HepG2 (cell line): ENCODE measurements at regions not wholly inside any gene's neighbourhood (a gene's known extent, or its start where the extent isn't known, plus 50 kb on each side); places are given as distances from the start of the nearest gene placed in this dataset.

Source experiments
- ATAC-seq: fragments of 200-7000 bp; cut with Tn5 transposase; 3 replicates; pipeline ENCODE4 v1.9.1; 2020; ENCODE audit warnings: mild to moderate bottlenecking, moderate library complexity
- BruUV-seq: library from RNA; stranded (reverse); fragments of 400-500 nt; replicated peaks from 2 replicates; lab custom pipeline; 2021; lab: Mats Ljungman, UMichigan
- CTCF ChIA-PET: fragments of 300-600 bp; formaldehyde crosslinking; extraction: SDS; loops from one replicate; lab custom pipeline; 2021; ENCODE audit warnings: low total read pairs, inconsistent platforms, low intra/inter-chr PET ratio; lab: Yijun Ruan, JAX
- POLR2A ChIA-PET: fragments of 350-600 bp; sonication (Branson Sonifier 250); formaldehyde crosslinking; loops from one replicate; lab custom pipeline; 2020; ENCODE audit warnings: antibody characterized with exemption, inconsistent platforms; lab: Yijun Ruan, JAX
- DNase-seq: peaks from one replicate; pipeline ENCODE4 v3.0.0-alpha.2; 2015; ENCODE audit warnings: low spot score
- FAIRE-seq: peaks from 3 replicates; lab custom pipeline; 2011; peaks lifted over from hg19 to GRCh38; lab: Jason Lieb, UNC
- H2AFZ ChIP-seq: one replicate; pipeline ENCODE4 v1.6.1; 2011; ENCODE audit warnings: low read length, inconsistent platforms
- H3K27ac ChIP-seq: fragments of 300-600 bp; 3 replicates; pipeline ENCODE4 v1.8.0; 2011; ENCODE audit warnings: mixed run types, mild to moderate bottlenecking, mixed read lengths, low read length, inconsistent platforms; ENCODE audit not compliant: insufficient read depth; ENCODE audit errors: extremely low read length
- H3K27me3 ChIP-seq, 2 experiments: fragments of 200-600 bp in 1 of 2; 2 replicates in 1 of 2; 3 replicates in 1 of 2; pipeline versions ENCODE4 v1.6.0 to v1.8.0; 2011; ENCODE audit warnings: low read length in 2 of 2, mild to moderate bottlenecking in 2 of 2, moderate library complexity in 2 of 2, inconsistent platforms in 1 of 2; ENCODE audit not compliant: insufficient read depth in 2 of 2, control insufficient read depth in 1 of 2
- H3K36me3 ChIP-seq, 2 experiments: fragments of 200-600 bp in 1 of 2; replicated peaks in 1 of 2; 2 replicates in 1 of 2; 3 replicates in 1 of 2; pipeline versions ENCODE4 v1.5.1 to v1.8.0; 2011; ENCODE audit warnings: low read length in 2 of 2, inconsistent platforms in 1 of 2; ENCODE audit not compliant: insufficient read depth in 2 of 2, control insufficient read depth in 1 of 2
- H3K4me1 ChIP-seq: 2 replicates; pipeline ENCODE4 v1.5.1; 2012; ENCODE audit warnings: low read length, inconsistent platforms; ENCODE audit not compliant: insufficient read depth
- H3K4me2 ChIP-seq: 2 replicates; pipeline ENCODE4 v1.6.0; 2011; ENCODE audit warnings: low read depth, low read length, inconsistent platforms
- H3K4me3 ChIP-seq, 3 experiments: fragments of 200-600 bp in 1 of 3; sonication (generic), shearing (Covaris generic) in 1 of 3; replicated peaks in 1 of 3; 2 replicates each; pipeline ENCODE4 v1.5.1; 2011 to 2016; ENCODE audit warnings: low read length in 3 of 3, inconsistent platforms in 2 of 3, low read depth in 2 of 3, mild to moderate bottlenecking in 2 of 3, control low read depth in 1 of 3, mixed read lengths in 1 of 3; ENCODE audit not compliant: insufficient read depth in 1 of 3
- H3K79me2 ChIP-seq: one replicate; pipeline ENCODE4 v1.6.1; 2011; ENCODE audit warnings: low read length, inconsistent platforms; ENCODE audit not compliant: insufficient read depth
- H3K9ac ChIP-seq: 2 replicates; pipeline ENCODE4 v1.6.0; 2011; ENCODE audit warnings: mild to moderate bottlenecking, low read depth, low read length, inconsistent platforms; ENCODE audit not compliant: insufficient read depth
- H3K9me3 ChIP-seq: 2 replicates; pipeline ENCODE4 v1.5.1; 2012; ENCODE audit warnings: mild to moderate bottlenecking, low read length
- H4K20me1 ChIP-seq: 2 replicates; pipeline ENCODE4 v1.6.0; 2011; ENCODE audit warnings: inconsistent platforms, mild to moderate bottlenecking, low read length, moderate library complexity; ENCODE audit not compliant: insufficient read depth
- EEA1 ChIP-seq: sonication (generic); formaldehyde crosslinking; IDR thresholded peaks from 2 replicates; pipeline ENCODE4 v1.5.1; 2020; ENCODE audit warnings: mild to moderate bottlenecking, missing genetic modification reagents, borderline replicate concordance
- FOXA3 ChIP-seq: IDR thresholded peaks from 2 replicates; pipeline ENCODE4 v1.6.1; 2016; ENCODE audit warnings: missing genetic modification reagents, missing compliant biosample characterization
- HNRNPL ChIP-seq: fragments of 200-400 bp; formaldehyde crosslinking; IDR thresholded peaks from 2 replicates; pipeline ENCODE4 v1.6.1; 2017; ENCODE audit warnings: mild to moderate bottlenecking, low read depth, low read length
- HNRNPUL1 ChIP-seq: fragments of 200-400 bp; formaldehyde crosslinking; IDR thresholded peaks from 2 replicates; pipeline ENCODE4 v1.6.1; 2017; ENCODE audit warnings: low read depth, mild to moderate bottlenecking, low read length, moderate library complexity
- KLF12 ChIP-seq: sonication (generic); formaldehyde crosslinking; IDR thresholded peaks from 2 replicates; pipeline ENCODE4 v1.4.0; 2020; ENCODE audit warnings: missing genetic modification reagents, borderline replicate concordance
- KLF13 ChIP-seq: sonication (generic); formaldehyde crosslinking; IDR thresholded peaks from 2 replicates; pipeline ENCODE4 v1.4.0; 2020; ENCODE audit warnings: mild to moderate bottlenecking, missing genetic modification reagents
- MEIS1 ChIP-seq: sonication (generic); formaldehyde crosslinking; IDR thresholded peaks from 2 replicates; pipeline ENCODE4 v1.9.0; 2021; ENCODE audit warnings: mild to moderate bottlenecking, missing genetic modification reagents, moderate library complexity, borderline replicate concordance
- PHF5A ChIP-seq: IDR thresholded peaks from one replicate; pipeline ENCODE4 v1.6.1; 2018; ENCODE audit warnings: low read depth, missing genetic modification reagents; ENCODE audit not compliant: unreplicated experiment
- REXO4 ChIP-seq: sonication (generic); formaldehyde crosslinking; IDR thresholded peaks from 2 replicates; pipeline ENCODE4 v1.8.0; 2022; ENCODE audit warnings: missing genetic modification reagents, mild to moderate bottlenecking, borderline replicate concordance
- TCF12 ChIP-seq, 2 experiments: fragments of 450-650 bp in 1 of 2; sonication (generic) in 1 of 2; formaldehyde crosslinking in 1 of 2; IDR thresholded peaks; 2 replicates each; pipeline versions ENCODE4 v1.6.1 to v1.8.0; 2017 to 2022; ENCODE audit warnings: antibody characterized with exemption in 1 of 2, mild to moderate bottlenecking in 1 of 2, missing genetic modification reagents in 1 of 2, moderate library complexity in 1 of 2
- TEF ChIP-seq: sonication (generic); formaldehyde crosslinking; IDR thresholded peaks from 2 replicates; pipeline ENCODE4 v1.5.0; 2020; ENCODE audit warnings: missing genetic modification reagents
- ZIK1 ChIP-seq: sonication (generic); formaldehyde crosslinking; IDR thresholded peaks from 2 replicates; pipeline ENCODE4 v1.5.0; 2020; ENCODE audit warnings: mild to moderate bottlenecking, low read depth, missing genetic modification reagents, borderline replicate concordance
- ZMAT5 ChIP-seq: sonication (generic); formaldehyde crosslinking; IDR thresholded peaks from 2 replicates; pipeline ENCODE4 v1.5.0; 2020; ENCODE audit warnings: mild to moderate bottlenecking, low read depth, missing genetic modification reagents, borderline replicate concordance
- ZNF768 ChIP-seq: sonication (generic); formaldehyde crosslinking; IDR thresholded peaks from 2 replicates; pipeline ENCODE4 v1.4.0; 2020; ENCODE audit warnings: missing genetic modification reagents
- WGBS: methylation state at CpG from one replicate; pipeline ENCODE4 v1.1.6; 2017; ENCODE audit warnings: low lambda C conversion rate; 5-methylcytosine and 5-hydroxymethylcytosine counted together
- in situ Hi-C: cut with HindIII; loops from 2 replicates; pipeline ENCODE4 v1.10.0; 2017; ENCODE audit warnings: low pct_unique_long_range_greater_than_20kb; ENCODE audit not compliant: extremely low pct_ligation_motif_present
- intact Hi-C: fragments of 100-400 bp; cut with micrococcal nuclease; formaldehyde crosslinking; loops from one replicate; pipeline ENCODE4 v1.10.0; 2022; ENCODE audit not compliant: unreplicated experiment

DNA sequence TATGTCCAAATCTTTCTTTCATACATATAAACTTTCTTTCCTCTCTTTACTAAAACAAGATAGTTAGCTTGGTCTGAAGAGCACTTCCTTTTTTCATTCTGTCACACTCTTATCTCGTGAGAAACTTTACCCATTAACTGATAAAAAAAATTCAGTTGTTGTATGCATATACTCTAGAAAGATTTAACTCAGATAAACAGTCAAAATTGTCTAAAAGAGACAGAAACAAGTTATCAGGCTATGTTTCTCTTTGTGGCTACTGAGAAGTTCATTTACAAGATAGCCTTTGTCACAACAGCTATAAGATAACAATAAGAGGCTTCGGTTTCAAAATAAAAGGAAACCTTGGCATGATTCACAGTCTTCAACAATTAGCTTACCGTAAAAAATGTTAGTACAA lies 235.7 kb upstream of the ATP10A start (continued):
- TF ChIP-seq FOXA3 (CRISPR knock-in tag) (no peak), HNRNPUL1 (no peak), MEIS1 (CRISPR knock-in tag) (no peak), REXO4 (no peak), ZMAT5 (no peak), ZNF768 (CRISPR knock-in tag) (no peak)

DNA sequence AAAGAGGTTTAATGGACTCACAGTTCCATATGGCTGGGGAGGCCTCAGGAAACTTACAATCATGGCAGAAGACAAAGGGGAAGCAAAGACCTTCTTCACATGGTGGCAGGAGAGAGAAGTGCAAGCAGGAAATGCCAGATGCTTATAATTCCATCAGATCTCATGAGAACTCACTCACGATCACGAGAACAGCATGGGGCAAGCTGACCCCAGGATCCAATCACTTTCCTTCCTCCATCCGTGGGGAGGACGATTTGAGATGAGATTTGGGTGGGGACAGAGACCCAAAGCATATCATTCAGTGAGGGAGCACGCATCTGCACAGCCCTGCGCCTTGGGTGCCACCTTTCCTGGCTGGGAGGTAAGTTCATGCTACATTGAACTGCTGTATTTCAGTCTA lies 234.1 kb upstream of the ATP10A start:
- Histone ChIP-seq H3K36me3 (no peaks in the 10 kb centered on the region), H4K20me1 (no peaks in the 10 kb centered on the region), H3K27ac (no peak overlapping the region), H3K9me3 (no peaks in the 10 kb centered on the region), H3K79me2 (no peaks in the 10 kb centered on the region), H3K4me1 (no peaks in the 10 kb centered on the region), H3K4me2 (no peak overlapping the region), H3K27me3 (no peaks in the 10 kb centered on the region), H3K4me3 (no peak overlapping the region), H2AFZ (no peak overlapping the region), H3K9ac (no peak overlapping the region)
- POLR2A ChIA-PET: no interaction called here
- ATAC-seq (no peak), FAIRE-seq (no peak), DNase-seq (no peak)
- intact Hi-C loops (no loop called here), in situ Hi-C loops (no loop called here)
- CTCF ChIA-PET: no interaction called here
- TF ChIP-seq KLF12: no peak
- no TSS peak for BruUV-seq
- 14% methylated on average over 6 of the region's 6 CpGs for WGBS

- no peaks in the 10 kb centered on the region for H3K9me3 ChIP-seq
- H3K27ac ChIP-seq: no peak overlapping the region
- H3K9ac ChIP-seq: no peak overlapping the region
- ChIA-PET CTCF (no interaction called here), POLR2A (no interaction called here)
- no peaks in the 10 kb centered on the region for H3K36me3 ChIP-seq
- DNase-seq: no peak
- H3K4me2 ChIP-seq: no peak overlapping the region
- no peaks in the 10 kb centered on the region for H3K4me1 ChIP-seq
- ATAC-seq: no peak
- H2AFZ ChIP-seq: no peak overlapping the region
- no peak overlapping the region for H3K4me3 ChIP-seq
- in situ Hi-C loops (no loop called here), intact Hi-C loops (no loop called here)
- FAIRE-seq: no peak
- TF ChIP-seq EEA1 (CRISPR knock-in tag) (no peak), PHF5A (CRISPR knock-in tag) (no peak), KLF13 (no peak), ZIK1 (no peak), HNRNPL (no peak), TCF12 (IDR thresholded peaks at IDR 0.05) (no peak), TCF12 (CRISPR knock-in tag; IDR thresholded peaks at IDR 0.05) (no peak), TEF (no peak)
- WGBS: 10% methylated on average over 3 of the region's 3 CpGs
- no peaks in the 10 kb centered on the region for H4K20me1 ChIP-seq
- no TSS peak for BruUV-seq
- no peaks in the 10 kb centered on the region for H3K79me2 ChIP-seq
- no peaks in the 10 kb centered on the region for H3K27me3 ChIP-seq
Observed at GRCh38 chr15:26096581-26096980, 233.5 kb upstream of the ATP10A start.
